ENCODE measurements at regions not wholly inside any gene's neighbourhood (a gene's known extent, or its start where the extent isn't known, plus 50 kb on each side); places are given as distances from the start of the nearest gene placed in this dataset.

DNA sequence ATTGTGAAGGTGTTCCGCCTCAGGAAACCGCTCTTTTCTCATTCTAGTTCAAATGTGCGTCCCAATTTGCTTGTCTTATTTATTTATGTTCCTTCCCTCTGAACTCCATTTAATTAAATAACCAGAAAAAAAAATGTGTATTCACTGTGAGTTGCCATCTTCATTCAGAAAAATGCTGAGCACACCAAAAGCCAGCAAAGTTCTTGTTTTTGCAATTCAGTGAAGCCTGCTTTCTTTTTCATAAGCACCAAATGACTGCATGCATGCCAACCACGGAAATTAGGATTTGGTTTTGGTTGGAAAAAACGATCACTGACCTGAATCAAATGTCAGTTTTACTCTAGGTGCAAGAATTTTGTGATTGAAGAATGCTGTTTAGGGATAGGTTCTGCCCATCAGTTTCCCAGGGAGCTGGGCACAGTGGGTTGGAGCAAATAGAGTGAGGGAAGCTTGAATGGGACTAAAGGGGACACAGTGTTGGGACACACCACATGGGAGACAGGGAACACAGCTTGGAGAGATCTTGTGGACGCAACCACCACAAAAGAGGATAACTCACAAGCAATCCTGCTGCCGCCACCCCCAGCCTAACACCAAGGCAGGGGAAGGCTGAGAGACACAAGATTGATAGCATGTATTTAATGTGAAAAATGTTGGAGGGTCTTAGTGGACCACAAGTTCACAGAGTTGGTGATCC is 183.4 kb upstream of the GALNT2 start:
- TF ChIP-seq, protein P1, sequence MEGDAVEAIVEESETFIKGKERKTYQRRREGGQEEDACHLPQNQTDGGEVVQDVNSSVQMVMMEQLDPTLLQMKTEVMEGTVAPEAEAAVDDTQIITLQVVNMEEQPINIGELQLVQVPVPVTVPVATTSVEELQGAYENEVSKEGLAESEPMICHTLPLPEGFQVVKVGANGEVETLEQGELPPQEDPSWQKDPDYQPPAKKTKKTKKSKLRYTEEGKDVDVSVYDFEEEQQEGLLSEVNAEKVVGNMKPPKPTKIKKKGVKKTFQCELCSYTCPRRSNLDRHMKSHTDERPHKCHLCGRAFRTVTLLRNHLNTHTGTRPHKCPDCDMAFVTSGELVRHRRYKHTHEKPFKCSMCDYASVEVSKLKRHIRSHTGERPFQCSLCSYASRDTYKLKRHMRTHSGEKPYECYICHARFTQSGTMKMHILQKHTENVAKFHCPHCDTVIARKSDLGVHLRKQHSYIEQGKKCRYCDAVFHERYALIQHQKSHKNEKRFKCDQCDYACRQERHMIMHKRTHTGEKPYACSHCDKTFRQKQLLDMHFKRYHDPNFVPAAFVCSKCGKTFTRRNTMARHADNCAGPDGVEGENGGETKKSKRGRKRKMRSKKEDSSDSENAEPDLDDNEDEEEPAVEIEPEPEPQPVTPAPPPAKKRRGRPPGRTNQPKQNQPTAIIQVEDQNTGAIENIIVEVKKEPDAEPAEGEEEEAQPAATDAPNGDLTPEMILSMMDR (IDR thresholded peaks at IDR 0.05; ENCODE audit: low read depth, low read length): no peak
- TF ChIP-seq, protein P2, sequence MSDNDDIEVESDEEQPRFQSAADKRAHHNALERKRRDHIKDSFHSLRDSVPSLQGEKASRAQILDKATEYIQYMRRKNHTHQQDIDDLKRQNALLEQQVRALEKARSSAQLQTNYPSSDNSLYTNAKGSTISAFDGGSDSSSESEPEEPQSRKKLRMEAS (IDR thresholded peaks at IDR 0.05; ENCODE audit: low read depth, low read length): no peak
- no peak for TF ChIP-seq POLR2A (IDR thresholded peaks at IDR 0.05; ENCODE audit: extremely low read depth, insufficient read length)
- no peak for TF ChIP-seq MYC (IDR thresholded peaks at IDR 0.05; ENCODE audit: low read depth, low read length)

Measured in NB4 (cell line).